Activated T-helper 17 cell treated with anti-CD3 and anti-CD28 coated beads, Interleukin-2, amount 50 U/mL, for 72 hours (primary cell): ENCODE measurements at regions not wholly inside any gene's neighbourhood (a gene's known extent, or its start where the extent isn't known, plus 50 kb on each side); places are given as distances from the start of the nearest gene placed in this dataset.

Experiments used
- ATAC-seq: fragments of 150-1000 bp; cut with Tn5 transposase; replicated peaks from 2 replicates; pipeline ENCODE4 v1.10.0; 2021; ENCODE audit warnings: mild to moderate bottlenecking, moderate library complexity
- H3K27ac Mint-ChIP-seq: one replicate; pipeline ENCODE4 v1.8.0; 2022; ENCODE audit warnings: mixed read lengths
- H3K27me3 Mint-ChIP-seq: one replicate; pipeline ENCODE4 v1.8.0; 2022; ENCODE audit warnings: mixed read lengths
- H3K36me3 Mint-ChIP-seq: one replicate; pipeline ENCODE4 v1.8.0; 2022; ENCODE audit warnings: low read depth, mild to moderate bottlenecking, mixed read lengths
- H3K4me1 Mint-ChIP-seq: one replicate; pipeline ENCODE4 v1.8.0; 2022; ENCODE audit warnings: mixed read lengths
- H3K4me3 Mint-ChIP-seq: one replicate; pipeline ENCODE4 v1.8.0; 2022; ENCODE audit warnings: mild to moderate bottlenecking, mixed read lengths
- H3K9me3 Mint-ChIP-seq: one replicate; pipeline ENCODE4 v1.8.0; 2022; ENCODE audit warnings: mixed read lengths

DNA sequence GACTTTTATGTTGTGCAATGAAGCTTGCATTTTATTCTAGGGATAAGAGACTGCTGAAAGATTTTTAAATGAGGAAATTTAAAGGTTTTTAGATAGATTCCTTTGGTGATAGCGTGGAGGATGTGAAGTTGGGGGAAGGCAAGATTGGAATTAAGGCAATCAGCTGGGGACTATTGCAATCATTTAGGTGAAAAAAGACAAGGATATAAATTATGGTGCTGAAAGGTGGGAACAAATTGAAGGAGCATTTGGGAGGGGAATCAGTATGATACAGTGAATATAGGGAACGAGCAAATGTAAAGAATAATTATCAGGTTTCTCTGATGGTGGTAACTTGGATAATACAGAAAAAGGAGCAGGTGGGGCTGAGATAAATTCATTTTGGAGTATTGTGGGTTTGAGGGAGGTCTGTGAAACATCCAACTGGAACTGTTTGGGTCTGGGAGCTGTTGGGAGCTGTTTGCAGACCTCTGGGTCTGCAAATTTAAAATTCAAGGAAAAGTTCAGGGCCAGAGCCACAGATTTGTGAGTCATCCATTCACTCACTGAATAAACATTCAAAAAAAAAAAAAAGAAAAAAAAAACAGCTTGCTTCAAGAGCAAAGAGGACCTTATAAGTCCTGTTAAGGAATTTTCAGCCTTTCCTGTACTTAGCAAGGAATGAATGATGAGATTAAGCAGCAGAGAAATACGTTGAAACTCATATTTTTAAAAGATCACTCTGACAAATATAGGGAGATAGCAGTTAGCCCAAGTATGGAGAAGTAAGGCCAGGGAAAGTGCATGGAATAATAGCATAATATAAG, 257.5 kb upstream of the FN1 start:
- Mint-ChIP-seq H3K4me1 (no peaks in the 10 kb centered on the region), H3K4me3 (no peak overlapping the region), H3K27ac (no peak overlapping the region), H3K9me3 (no peaks in the 10 kb centered on the region), H3K27me3 (peaks cover 3% of the 10 kb centered on the region), H3K36me3 (no peaks in the 10 kb centered on the region)
- ATAC-seq, result no peak

DNA sequence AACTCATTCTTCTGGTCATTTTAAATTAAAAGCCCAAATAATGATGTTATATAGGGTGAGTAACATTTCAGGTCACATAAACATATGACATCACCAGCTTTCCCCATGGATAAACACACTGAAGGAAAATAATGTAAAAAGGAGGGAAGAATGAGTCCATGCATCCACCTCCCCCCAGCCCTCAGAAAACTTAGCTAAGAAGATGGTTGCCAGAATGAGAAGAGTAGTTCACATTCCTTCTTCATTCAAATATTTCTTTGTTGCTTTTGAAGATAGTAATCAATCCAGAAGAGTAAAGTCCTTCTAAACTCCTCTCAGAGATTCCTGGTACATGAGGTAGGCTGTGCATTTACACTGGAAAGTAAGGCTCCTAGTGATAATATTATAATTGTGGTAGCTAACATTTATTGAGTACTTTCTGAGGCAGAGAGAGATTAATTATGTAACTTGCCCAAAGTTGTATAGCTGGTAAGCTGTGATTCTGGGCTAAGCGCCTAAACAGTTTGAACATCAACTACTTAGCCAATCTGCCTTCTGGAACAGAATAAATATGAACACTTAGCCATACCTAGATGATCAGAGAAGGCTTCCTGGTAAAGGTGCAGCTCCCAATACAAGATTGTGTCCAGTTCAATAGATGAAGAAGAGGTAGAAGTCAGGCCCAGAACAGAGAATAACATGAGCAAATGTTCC, 256.7 kb upstream of the FN1 start:
- no peak for ATAC-seq
- Mint-ChIP-seq H3K27me3 (peaks cover 3% of the 10 kb centered on the region), H3K27ac (no peak overlapping the region), H3K36me3 (no peaks in the 10 kb centered on the region), H3K4me1 (no peaks in the 10 kb centered on the region), H3K4me3 (no peak overlapping the region), H3K9me3 (no peaks in the 10 kb centered on the region)

DNA sequence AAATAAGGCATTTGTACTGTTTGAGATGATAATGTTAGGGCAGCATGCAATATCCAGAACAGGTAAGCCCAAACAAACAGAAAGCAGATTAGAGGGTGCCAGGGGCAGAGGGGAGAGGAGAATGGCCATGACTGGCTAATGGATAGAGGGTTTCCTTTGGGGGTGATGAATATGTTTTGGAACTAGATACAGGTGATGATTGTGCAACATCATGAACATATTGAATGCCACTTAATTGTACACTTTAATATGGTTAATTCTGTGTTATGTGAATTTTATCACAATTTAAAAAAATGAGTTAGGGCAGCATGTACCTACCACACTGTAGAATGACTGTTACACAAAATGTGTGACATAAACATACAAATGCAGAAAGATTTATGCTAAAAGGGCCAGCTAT, 255.5 kb upstream of the FN1 start:
- no peak for ATAC-seq

DNA sequence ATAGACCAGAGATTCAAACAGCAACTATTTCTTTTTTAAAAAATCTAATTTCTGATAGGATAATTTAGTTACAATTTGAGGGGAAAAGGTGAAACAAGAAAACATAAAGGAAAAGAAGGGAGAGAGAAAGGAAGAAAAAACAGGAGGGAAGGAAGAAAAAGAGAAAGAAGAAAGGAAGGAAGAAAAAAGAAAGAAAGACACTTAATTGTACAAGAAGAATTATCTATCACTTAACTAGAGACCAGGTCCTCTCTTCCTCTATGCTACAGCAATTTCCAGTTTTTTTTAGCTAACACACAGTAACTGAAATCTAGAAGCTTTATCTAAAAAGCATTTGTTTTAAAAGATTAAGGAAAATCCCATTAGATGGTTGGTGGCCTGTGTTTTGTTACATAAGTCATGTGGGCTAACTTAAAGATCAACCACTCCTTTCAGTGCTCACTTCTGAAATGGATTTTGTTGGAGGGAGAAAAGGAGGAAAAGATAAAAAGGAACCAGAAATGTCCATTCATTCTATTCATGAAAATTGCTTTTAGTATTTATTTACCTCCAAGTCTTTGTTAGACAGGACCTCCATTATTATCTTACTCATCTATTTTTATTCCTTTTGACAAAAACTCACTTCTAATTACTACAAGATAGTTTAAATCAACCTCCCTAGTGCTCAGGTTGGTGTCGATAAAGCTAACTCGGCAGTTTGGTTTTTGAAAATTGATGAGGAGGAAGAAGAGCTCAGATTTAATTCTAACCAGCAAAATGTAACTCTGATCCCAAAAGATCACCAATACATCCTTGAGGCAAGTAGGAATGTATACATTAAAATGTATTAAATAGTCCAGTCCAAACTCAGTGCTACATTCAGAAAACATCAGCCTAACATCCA, 251.5 kb upstream of the FN1 start:
- H3K27me3 Mint-ChIP-seq, result peaks cover 3% of the 10 kb centered on the region
- peaks cover 4% of the 10 kb centered on the region for H3K9me3 Mint-ChIP-seq
- no peak for ATAC-seq

More for the DNA sequence above, 255.5 kb upstream of the FN1 start:
- no peaks in the 10 kb centered on the region for H3K36me3 Mint-ChIP-seq
- peaks cover 3% of the 10 kb centered on the region for H3K27me3 Mint-ChIP-seq
- H3K9me3 Mint-ChIP-seq, result no peaks in the 10 kb centered on the region
- no peak overlapping the region for H3K4me3 Mint-ChIP-seq
- no peaks in the 10 kb centered on the region for H3K4me1 Mint-ChIP-seq
- no peak overlapping the region for H3K27ac Mint-ChIP-seq

DNA sequence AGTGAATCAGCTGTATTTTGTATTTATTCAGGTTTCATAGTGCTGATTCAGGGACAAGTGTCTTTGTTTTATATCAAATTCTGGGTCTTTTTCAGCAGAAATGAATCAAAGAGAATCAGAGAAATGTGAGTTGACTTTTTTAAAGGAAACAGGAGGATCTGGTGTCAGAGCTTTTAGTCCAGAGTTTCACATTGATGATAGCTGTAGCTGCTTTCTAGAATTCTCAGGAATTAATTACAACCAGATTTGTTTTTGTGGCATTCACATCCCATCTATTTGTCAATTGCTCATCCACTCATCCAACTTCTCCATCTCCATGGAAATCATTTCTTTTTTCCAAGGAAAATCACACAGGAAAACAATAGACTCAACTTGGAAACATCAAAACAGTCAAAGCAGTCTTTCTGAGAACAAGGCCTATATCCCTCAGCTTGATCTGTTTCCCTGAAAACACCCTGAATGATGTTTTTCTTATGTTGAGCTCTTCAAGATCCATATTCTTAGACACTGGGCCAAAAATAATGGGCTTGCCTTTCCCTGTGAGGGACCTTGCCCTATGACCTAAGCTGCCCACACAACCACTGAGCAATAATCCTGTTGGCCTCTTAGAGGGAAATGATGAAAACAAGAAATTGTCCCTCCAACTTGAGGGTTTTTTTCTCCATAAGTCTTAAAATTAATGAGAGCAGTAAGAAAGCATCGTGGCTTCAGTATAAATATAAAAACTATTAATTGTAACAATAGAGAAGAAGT, 249.5 kb upstream of the FN1 start:
- Mint-ChIP-seq H3K27ac (no peak overlapping the region), H3K27me3 (no peaks in the 10 kb centered on the region), H3K36me3 (no peaks in the 10 kb centered on the region), H3K9me3 (peaks cover 4% of the 10 kb centered on the region), H3K4me1 (peaks cover 9% of the 10 kb centered on the region), H3K4me3 (no peak overlapping the region)
- ATAC-seq, result no peak

More for the DNA sequence above, 251.5 kb upstream of the FN1 start:
- Mint-ChIP-seq H3K27ac (no peak overlapping the region), H3K4me3 (no peak overlapping the region), H3K36me3 (no peaks in the 10 kb centered on the region), H3K4me1 (no peaks in the 10 kb centered on the region)

DNA sequence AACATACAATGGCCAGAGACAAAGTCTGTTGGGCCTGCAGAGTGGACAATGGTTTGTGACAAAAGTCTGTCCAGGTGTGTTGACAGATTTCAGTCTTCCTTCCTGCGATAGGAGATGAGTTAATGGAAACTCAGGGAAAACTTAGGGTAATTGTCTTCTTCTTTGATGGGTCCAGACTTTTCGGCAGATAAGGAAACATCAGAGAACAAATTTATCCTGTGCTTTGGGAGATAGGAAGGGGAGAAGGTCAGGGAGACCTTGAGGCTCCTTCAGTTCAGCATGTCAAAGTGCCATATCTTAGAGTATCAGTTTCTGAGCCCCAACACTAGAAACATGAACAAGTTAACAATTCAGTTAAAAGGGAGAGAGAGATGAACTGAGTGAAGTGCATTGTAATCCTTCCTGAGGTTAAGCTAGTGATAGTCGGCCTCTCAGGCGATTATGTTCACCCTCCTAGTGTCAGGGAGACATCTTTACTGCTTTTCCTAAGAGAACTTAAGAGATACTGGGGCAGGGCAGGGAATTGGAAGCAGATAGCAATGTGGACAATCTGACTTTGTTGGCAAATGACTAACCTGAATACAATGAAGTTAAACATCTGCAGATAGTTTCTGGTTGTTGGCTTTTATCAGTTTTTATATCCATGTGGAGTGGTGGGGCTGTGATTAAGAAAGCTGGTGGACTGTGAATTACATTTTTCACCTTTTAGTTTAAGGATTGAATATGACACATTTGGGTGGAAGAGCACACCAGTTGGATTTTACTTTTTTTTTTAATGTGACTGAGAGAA, 248.8 kb upstream of the FN1 start:
- Mint-ChIP-seq H3K27me3 (no peaks in the 10 kb centered on the region), H3K4me1 (peaks cover 9% of the 10 kb centered on the region), H3K27ac (no peak overlapping the region), H3K36me3 (no peaks in the 10 kb centered on the region), H3K9me3 (peaks cover 4% of the 10 kb centered on the region), H3K4me3 (no peak overlapping the region)
- no peak for ATAC-seq

DNA sequence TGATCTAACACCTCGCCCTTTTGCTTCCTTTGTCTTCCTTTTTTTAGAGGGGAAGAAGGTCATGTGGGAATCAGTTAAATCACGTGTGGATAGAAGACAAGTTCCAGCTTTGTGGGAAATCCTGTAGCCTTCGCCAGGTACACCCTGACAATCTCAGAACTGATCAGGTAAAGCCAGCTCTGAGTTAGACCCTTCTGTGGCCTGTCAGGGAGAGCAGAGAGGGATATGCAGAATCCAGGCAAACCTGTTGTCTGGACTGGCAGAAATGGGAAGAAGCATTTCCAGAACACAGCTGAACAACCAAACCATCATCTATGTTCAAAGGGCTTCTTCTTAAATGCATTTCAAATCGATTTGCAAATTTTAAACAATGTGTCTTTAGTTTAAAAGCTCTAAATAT, 247.4 kb upstream of the FN1 start:
- H3K4me1 Mint-ChIP-seq, result peaks cover 9% of the 10 kb centered on the region
- ATAC-seq, result no peak
- H3K27ac Mint-ChIP-seq, result no peak overlapping the region
- no peaks in the 10 kb centered on the region for H3K27me3 Mint-ChIP-seq
- H3K4me3 Mint-ChIP-seq, result no peak overlapping the region
- no peaks in the 10 kb centered on the region for H3K36me3 Mint-ChIP-seq
- H3K9me3 Mint-ChIP-seq, result peaks cover 4% of the 10 kb centered on the region

DNA sequence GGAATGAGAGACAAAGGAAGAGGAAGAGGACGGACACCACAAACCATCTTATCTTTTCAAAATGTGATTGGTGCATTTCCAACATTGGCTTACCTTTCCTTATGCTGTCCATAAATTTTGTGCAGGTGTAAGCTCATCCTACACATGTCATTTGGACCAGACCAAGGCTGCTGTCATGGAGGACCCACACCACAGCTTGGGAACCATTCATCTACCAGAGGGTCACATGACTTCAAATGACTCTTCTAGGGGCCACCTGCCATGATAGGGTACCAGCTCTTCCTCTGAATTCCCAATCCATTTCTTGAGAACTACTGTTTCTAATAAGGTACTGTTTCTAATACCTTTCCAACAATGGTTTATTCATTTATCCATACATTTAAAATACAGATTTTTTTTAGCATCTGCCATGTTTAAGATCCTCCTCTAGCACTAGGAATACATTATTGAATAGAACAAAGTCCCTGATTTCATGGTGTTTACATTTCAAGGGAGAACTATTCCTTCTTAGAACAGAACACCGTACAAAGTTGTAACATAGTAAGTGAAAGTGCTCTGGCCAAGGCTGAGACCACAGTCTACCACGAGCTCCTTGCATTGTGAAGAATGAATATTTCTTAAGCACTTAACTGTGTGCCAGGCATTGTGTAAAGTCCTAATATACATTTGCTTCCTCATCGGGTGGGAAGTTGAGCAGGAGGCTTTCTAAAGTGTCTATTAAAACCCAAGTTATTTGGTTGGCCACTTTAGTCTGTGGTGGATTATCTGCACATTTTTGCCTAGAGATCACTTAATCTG, 246.1 kb upstream of the FN1 start:
- Mint-ChIP-seq H3K27me3 (no peaks in the 10 kb centered on the region), H3K9me3 (peaks cover 4% of the 10 kb centered on the region), H3K27ac (peak overlapping the region; percentile 44), H3K4me3 (peak overlapping the region; percentile 25), H3K4me1 (peaks cover 9% of the 10 kb centered on the region), H3K36me3 (no peaks in the 10 kb centered on the region)
- ATAC-seq, result no peak

DNA sequence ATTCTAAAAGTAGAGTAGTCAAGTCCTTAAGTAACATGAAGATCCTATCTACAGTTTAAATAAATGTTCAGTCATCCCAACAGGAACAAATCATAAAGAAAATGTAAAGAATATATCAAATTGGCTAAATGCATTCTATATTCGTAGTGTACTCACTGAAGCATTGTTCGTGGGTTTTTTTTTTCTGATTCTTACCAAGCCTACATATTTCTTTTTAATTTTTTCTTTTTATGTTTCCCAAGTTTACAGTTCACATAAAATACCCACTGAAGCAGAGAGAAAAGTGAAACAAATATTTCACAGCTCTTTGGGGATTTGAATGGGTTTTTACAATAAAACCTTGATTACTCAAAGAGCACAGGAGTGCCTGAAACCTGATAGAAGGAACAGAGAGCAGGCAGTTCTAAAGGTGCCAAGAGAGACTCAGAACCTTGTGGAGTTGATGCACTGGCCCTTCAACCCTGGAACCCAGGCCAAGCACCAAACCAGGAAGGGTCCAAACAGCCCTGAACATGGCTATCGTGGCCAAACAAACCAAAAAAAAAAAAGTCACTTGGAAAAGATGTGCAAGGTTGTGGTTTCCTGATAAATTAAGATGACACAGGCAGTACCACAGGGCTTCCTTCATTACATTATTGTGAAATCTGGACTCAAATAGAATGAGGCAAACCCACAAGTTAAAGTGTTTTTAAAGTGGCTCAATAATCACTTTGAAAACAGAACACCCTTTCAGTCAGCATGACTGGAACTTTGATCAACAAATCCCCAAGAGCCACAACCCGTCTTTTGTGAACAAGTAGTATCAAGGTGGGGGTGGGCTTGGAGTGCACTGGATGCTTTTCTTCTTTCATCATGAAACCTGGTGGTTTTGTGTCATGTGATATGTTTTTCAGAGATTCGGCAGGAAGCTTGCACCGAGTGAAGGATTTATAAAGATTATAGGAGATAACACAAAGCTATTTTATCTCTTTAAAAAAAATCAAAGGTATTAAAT, 245.0 kb upstream of the FN1 start:
- ATAC-seq, result peak; percentile 87
- H3K9me3 Mint-ChIP-seq, result peaks cover 4% of the 10 kb centered on the region
- peak overlapping the region; percentile 44 for H3K27ac Mint-ChIP-seq
- no peaks in the 10 kb centered on the region for H3K36me3 Mint-ChIP-seq
- H3K27me3 Mint-ChIP-seq, result no peaks in the 10 kb centered on the region
- H3K4me1 Mint-ChIP-seq, result peaks cover 9% of the 10 kb centered on the region
- H3K4me3 Mint-ChIP-seq, result peak overlapping the region; percentile 25

DNA sequence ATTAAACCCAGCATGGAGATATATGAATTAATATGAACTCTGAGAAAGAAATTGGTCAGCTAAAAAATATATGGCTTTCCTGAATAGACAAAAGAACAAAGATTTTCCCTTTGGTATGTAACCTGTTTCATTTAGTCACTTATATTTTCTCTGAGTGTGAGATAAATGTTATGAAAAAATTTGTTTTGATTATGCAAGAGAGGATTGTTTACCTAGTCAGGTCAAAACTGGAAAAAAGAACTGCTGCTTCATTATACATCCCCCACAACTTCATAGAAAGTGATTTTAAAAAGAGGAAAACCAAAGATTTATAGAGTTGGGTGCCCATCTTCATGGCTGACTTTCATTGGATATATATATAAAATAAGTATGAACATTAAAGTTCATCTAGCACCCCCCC, 242.2 kb upstream of the FN1 start:
- Mint-ChIP-seq H3K27ac (no peak overlapping the region), H3K4me3 (no peak overlapping the region), H3K27me3 (no peaks in the 10 kb centered on the region), H3K36me3 (no peaks in the 10 kb centered on the region), H3K9me3 (no peaks in the 10 kb centered on the region), H3K4me1 (peaks cover 9% of the 10 kb centered on the region)
- ATAC-seq, result no peak

DNA sequence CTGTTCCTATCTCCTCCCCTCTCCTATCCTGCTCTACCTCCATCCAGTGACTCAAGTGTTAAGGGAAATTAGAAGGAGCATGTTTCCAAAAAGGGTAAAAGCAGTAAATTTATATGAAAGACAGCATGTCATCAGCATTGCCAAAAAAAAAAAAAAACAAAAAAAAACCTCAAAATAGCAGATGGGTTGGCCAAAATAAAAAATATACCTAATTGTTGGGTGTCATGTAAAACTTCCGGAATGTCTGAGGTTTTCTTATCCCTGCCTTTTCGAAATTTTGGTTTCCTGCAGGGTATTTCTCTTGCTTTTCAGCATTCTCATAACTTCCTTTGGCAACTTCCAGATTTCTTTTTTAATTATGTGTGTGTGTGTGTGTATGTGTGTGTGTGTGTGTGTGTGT, 241.6 kb upstream of the FN1 start:
- no peaks in the 10 kb centered on the region for H3K36me3 Mint-ChIP-seq
- H3K27me3 Mint-ChIP-seq, result no peaks in the 10 kb centered on the region
- no peak overlapping the region for H3K4me3 Mint-ChIP-seq
- no peak overlapping the region for H3K27ac Mint-ChIP-seq
- peaks cover 9% of the 10 kb centered on the region for H3K4me1 Mint-ChIP-seq
- no peak for ATAC-seq
- no peaks in the 10 kb centered on the region for H3K9me3 Mint-ChIP-seq

DNA sequence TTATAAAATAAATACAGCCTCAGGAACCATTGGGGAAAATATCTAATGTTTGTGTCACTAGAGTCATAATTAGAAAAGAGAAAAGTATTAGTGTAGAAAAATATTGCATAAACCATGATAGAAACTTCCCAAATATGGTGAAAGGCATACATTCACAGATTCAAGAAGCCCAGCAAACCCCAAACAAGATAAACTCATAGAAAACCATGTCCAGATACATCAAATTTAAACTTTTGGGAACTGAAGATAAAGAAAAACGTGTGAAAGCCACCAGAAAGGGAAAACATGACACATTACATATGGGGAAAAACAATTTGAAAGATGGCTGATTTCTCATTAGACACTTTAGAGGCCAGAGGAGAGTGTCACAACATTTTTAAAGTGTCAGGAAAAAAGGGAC, 236.5 kb upstream of the FN1 start:
- H3K36me3 Mint-ChIP-seq, result no peaks in the 10 kb centered on the region
- peaks cover 5% of the 10 kb centered on the region for H3K27me3 Mint-ChIP-seq
- ATAC-seq, result no peak
- H3K9me3 Mint-ChIP-seq, result no peaks in the 10 kb centered on the region
- H3K4me3 Mint-ChIP-seq, result no peak overlapping the region
- H3K4me1 Mint-ChIP-seq, result no peaks in the 10 kb centered on the region
- no peak overlapping the region for H3K27ac Mint-ChIP-seq
